GM15510 (cell line): ENCODE measurements at regions not wholly inside any gene's neighbourhood (a gene's known extent, or its start where the extent isn't known, plus 50 kb on each side); places are given as distances from the start of the nearest gene placed in this dataset.

Source experiments
- POLR2A ChIP-seq: IDR thresholded peaks from 3 replicates; pipeline ENCODE4 v1.6.1; 2011; ENCODE audit warnings: borderline replicate concordance; ENCODE audit not compliant: insufficient read length; ENCODE audit errors: extremely low read depth

DNA sequence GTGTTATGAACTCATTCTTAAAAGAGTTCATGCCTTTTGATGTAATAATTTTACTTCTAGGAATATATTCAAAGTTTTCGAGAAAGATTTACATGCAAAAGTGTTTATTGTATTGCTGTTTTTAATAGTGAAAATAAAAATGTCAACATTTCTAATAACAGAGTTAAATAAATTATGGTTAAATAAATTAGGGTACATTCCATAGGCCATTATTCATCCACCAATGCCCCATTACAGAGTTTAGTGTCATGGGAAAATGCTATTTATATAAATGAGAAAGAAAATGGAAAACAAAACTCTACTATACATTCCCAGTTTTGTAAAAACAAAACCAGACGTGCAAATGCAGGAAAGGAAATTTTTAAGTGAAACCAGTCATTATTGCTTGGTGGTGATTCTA is 538.1 kb upstream of the TBL1XR1 start:
- no peak for TF ChIP-seq POLR2A

DNA sequence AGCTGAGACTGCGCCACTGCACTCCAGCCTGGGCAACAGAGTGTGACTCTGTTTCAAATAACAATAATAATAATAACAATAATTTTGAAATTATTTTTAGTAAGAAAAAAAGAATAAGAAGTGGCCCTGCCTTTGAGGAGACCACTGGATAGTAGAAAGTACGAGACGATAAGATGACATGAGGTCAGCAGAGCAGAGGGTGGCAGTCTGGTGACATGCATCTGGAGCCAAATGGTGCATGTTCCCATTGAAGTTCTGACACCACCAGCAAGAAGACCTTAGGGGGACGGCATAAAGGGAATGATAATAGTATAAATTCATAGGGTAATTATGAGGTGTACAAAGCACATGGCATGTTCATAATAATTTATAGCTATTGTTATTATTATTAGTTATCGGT is 542.2 kb upstream of the TBL1XR1 start:
- no peak for TF ChIP-seq POLR2A

DNA sequence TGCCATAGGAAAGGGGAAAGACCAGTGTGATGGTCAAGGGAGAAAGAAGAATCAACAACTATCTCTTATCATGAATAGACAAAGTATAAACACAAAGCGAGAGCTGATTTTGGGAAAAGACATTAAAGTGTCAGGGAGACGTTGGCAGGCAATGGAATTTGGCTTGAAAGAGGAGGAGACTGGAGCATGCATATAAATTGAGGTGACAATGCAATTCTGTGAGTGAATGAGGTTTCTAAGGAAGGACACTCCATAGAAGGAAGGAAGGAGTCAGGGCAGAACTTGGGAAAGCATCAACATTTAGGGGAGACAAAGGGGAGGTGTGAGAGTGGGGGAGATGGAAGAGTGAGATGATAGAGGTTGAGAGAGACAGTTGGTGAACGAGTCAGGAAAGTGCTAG is 543.0 kb upstream of the TBL1XR1 start:
- TF ChIP-seq POLR2A, result no peak

DNA sequence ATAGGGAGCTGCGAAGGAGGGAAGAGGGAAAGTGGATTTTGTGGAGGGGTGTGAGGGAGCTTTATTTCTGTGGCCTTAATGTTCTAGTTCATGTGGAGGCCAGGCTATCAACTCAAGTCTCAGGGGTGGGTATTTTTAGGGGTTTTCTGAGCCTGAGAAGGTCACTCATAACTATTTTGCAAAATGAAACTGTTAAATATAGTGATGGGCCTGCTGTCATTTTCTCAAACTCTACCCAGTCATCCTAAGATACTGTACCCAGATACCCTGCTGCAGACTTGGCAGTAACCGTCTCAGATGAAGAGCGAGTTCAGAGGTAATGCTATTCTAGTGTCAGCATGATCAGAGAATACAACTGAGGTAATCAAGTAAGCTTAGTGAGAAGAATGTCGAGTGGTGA is 545.0 kb upstream of the TBL1XR1 start:
- no peak for TF ChIP-seq POLR2A

DNA sequence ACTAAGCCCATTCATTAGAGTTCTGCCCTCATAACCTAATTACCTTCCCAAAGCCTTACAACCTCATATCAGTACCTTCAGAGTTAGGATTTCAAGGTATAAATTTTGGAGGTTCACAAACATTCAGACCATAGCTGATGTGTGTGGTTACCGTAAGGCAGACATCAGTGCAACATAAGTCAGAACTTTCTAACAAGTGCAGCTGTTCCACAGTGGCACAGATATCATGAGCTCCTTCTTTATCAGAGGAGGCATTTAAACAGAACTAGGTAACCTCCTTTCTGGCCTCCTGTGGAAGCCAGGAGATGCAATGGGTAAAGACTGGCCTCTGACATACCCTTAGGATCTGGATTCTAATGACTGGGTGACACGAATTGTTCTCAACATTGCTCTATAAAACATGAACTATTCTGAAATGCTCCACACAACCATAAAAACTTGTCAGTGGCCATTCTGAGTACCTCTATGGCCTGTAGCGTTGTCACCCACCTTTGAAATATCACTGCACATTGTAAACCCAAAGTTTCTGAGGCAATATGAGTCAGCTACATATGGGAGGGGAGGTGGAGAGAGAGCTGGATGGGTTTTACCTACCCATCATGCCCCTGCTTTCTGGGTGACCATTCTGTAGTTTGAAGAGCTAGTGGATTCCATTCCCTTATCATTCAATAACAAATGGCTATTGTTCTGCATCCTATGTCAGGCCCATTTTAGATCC is 546.0 kb upstream of the TBL1XR1 start:
- TF ChIP-seq POLR2A, result no peak

DNA sequence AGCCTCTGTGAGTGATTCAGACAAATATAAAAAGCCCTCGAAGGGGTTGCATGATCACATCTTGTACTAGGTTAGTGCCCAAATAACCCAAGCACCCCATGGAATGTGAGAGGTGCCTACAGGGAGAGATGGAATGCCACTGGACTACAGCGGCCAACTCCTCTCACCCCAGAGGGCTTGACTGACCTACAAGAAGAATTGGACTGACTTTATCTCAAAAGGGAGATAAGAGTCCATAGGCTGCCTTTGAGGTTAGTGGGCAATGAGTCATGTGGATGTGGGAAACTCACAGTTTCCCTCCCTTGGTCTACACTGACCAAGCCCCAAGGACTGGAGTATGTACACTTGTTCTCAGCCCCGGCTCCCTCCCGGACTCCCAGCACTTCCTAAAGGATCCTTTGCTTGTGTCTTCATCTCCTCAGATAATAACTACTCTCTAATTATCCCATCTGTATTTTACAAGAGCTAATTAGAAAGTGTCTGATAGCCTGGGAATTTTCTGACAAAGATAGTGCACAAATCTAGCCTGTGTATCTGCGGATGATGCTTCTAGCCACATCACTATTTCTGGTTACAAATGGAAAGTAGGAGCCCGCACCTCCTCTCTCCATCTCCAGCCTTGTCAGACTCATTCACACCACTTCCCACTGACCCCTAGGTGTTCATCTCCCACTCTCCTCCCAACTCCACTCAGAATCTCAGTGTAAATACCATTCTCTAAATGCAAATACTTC is 547.8 kb upstream of the TBL1XR1 start:
- TF ChIP-seq POLR2A, result no peak

DNA sequence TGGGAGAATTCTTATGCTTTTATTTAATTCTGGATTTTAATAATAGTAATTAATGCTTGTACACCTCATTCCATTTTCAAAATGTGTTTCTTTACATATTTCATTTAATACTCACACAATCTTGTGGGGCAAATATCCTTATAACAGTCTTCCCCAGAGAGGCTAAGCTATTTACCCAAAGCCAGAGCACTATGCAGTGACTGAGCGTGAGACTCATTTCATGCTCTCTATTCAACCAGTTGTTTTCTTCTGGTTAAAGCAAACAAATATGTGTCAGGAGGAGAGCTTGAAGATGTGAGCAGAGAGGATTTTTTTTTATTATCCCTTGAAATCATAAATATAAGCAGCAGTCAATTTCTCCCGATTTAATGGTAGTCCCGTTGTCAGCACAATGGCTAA is 548.3 kb upstream of the TBL1XR1 start:
- TF ChIP-seq POLR2A, result no peak

DNA sequence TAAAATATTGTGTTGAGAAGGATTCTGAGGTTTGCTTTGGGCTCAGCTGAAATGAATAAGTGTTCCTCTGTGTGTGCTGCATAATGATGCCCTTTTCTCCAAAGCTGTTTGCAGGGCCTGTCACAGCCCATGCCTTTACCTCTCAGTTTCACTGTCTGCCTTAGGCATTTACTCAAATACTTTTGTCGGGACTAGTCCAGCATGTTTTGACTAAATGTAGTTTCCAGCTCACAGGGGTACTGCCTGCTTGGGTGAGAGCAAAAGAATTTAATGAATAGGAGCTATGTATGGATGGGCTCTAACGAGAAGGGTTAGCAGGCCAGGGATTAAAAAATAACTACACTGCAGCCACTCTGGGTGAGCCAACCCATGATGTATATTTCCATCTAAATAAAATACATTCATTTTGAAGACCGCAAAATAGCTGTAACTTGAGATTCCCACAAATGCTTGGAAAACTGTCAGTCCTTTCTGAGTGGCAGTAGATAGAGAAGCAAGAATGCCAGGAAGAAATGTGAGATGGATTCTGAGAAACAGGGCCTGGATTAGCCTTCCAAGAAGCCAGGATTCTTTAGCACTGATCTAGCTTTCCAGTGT is 549.2 kb upstream of the TBL1XR1 start:
- no peak for TF ChIP-seq POLR2A

DNA sequence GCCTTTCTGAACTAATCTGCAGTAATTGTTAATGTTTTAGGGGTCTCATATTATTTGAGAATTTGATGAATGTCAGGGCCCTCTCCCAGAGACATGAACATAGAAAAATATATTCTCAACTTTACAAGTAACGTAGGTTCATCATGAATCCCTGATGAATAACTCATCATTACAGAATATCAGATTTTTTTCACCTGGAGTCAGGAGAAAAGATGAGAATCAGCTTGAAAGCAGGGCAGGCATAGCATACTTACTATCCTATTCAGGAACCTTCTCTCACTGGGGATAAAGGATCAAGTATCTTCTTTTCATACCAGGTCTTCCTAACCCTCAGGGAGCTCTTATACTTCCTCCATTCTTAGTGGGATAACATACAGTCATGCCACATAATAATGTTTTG is 552.6 kb upstream of the TBL1XR1 start:
- no peak for TF ChIP-seq POLR2A

DNA sequence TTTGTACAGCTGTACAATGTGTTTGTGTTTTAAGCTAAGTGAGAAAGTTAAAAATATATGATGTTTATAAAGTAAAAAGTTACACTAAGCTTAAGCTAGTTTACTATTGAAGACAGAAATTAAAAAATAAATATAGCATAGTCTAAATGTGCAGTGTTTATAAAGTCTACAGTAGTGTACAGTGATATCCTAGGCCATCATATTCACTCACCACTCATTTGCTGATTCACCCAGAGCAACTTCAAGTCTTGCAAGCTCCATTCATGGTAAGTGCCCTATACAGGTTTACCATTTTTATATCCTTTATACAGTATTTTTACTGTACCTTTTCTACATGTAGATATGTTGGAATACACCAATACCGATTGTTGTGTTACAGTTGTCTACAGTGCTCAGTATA is 553.2 kb upstream of the TBL1XR1 start:
- no peak for TF ChIP-seq POLR2A

DNA sequence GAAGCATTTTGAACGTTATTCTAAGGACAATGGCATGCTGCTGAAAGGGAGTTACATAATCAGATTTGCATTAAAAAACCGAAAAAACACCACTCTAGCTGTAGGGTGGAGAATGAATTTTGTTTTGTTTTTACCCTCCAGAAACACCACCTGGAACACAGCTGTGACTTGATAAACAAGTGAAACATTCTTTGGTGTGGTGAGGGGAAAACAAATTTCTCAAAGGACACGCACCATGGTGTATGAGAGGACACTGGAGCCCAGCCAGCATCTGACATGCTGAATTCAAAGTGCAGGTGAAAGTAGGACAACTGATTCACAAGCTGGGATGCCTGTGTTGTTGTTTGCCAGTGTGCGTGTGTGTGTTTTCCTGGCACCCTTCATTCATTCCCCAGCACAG is 554.5 kb upstream of the TBL1XR1 start:
- TF ChIP-seq POLR2A, result no peak

DNA sequence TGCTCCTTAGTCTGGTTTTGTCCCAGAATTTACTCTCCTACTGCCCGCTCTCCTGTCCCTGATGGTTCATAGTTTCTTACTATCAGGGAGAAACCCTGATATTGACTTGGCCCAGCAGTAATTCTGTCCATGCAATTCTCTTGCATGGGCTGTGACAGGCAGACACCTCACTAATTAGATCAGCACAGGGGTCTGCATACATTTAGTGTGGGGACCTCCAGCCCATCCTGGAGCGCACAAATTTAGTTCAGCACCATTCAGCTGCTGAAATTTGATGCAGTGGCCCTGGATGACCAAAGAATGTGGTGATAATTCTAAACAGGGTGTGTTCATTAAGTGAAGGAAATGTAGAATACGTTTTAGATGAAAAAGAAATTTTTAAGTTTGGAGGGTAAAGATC is 555.5 kb upstream of the TBL1XR1 start:
- no peak for TF ChIP-seq POLR2A

DNA sequence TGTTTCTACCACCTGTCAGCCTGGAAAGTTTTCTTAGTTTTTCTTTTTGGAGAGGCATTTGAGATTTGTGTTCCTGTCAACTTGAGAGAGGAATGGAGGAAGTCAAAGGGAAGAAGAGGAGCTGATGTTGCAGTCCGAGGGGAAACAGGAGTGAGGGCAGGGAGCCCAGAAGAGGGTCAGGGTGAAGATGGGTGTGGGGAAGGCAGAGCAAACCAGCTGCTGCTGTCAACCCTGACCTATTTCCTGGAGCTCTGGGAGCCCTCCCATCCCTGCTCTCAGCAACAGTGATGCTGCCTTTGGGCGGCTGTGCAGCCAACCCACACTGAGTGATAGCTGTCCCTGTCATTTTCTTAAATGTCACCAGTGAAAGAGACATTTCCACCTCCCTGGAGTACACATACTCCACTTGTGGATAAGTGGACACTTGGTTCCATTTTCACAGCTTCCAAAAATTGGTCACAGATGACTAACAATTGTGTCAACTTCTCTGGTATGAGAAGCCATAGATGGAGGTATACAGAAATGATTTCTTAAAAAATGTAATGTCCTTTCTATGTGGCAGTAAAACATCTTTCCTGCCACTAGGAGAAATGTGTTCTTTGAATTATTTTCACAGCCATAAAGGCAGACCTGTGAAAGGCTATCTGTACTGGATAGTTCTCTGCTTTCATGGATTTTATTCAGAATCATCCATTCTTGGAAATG is 556.3 kb upstream of the TBL1XR1 start:
- no peak for TF ChIP-seq POLR2A

DNA sequence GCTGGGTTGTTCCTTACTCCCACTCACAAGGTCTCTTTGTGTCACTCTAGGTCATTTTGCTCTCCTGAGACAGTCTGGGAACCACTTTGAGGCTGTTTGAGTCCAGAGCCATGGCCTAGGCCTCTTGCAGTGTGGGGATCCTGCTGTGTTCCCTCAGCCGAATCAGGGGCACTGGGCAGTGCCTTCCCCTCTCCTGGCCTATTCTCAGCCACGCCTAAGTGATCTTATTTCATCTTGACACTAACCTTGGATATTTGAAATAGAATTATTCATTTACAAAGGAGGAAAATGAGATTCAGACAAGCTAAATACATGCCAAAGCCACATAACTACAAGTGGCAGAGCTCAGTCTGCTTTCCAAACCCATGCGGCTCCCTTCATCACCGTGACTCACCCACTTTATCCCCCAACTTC is 557.2 kb upstream of the TBL1XR1 start:
- TF ChIP-seq POLR2A, result no peak

DNA sequence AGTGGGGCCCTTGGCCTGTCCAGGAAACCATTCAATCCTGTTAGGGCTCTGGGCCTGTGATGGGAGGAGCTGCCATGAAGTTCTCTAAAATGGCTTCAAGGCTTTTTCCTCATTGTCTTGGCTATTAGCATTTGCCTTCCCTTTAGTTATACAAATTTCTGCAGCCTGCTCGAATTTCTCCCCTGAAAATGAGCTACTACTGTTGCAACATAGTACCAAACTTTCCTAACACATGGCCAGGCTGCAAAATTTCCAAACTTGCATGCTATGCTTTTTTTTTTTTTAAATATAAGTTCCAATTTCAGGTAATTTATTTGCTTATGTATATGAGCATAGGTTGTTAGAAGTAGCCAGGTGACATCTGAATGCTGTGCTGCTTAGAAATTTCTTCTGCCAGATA is 560.8 kb upstream of the TBL1XR1 start:
- TF ChIP-seq POLR2A, result no peak
